Vagina (tissue), 2 donors: ENCODE measurements at regions not wholly inside any gene's neighbourhood (a gene's known extent, or its start where the extent isn't known, plus 50 kb on each side); places are given as distances from the start of the nearest gene placed in this dataset.

Source experiments
- POLR2A ChIP-seq, 2 donors: fragments of 450-650 bp; IDR thresholded peaks; one replicate each; pipeline ENCODE4 v1.6.1; 2017; ENCODE audit warnings: antibody characterized with exemption in 2 of 2, mild to moderate bottlenecking in 2 of 2, moderate library complexity in 2 of 2
- TF ChIP-seq, protein P1 (sequence below), 3 experiments: fragments of 450-650 bp in 2 of 3; fragments of 200-600 bp in 1 of 3; sonication (generic) in 1 of 3; IDR thresholded peaks; one replicate each; pipeline ENCODE4 v1.5.1; 2017 to 2019; ENCODE audit warnings: antibody characterized with exemption in 3 of 3, mild to moderate bottlenecking in 2 of 3, moderate library complexity in 2 of 3

- TF ChIP-seq, protein P1, sequence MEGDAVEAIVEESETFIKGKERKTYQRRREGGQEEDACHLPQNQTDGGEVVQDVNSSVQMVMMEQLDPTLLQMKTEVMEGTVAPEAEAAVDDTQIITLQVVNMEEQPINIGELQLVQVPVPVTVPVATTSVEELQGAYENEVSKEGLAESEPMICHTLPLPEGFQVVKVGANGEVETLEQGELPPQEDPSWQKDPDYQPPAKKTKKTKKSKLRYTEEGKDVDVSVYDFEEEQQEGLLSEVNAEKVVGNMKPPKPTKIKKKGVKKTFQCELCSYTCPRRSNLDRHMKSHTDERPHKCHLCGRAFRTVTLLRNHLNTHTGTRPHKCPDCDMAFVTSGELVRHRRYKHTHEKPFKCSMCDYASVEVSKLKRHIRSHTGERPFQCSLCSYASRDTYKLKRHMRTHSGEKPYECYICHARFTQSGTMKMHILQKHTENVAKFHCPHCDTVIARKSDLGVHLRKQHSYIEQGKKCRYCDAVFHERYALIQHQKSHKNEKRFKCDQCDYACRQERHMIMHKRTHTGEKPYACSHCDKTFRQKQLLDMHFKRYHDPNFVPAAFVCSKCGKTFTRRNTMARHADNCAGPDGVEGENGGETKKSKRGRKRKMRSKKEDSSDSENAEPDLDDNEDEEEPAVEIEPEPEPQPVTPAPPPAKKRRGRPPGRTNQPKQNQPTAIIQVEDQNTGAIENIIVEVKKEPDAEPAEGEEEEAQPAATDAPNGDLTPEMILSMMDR (IDR thresholded peaks at IDR 0.05): no peak
- no peak for TF ChIP-seq POLR2A (IDR thresholded peaks at IDR 0.05)
These were observed 398.4 kb downstream of the CTTN start for GRCh38 chr11:70796648-70797227.
